ENCODE measurements at regions not wholly inside any gene's neighbourhood (a gene's known extent, or its start where the extent isn't known, plus 50 kb on each side); places are given as distances from the start of the nearest gene placed in this dataset.

GRCh38 chr10:3263747-3264146 is 91.2 kb upstream of the PITRM1 start:
- H3K9ac ChIP-seq: no peak overlapping the region
- peaks cover 4% of the 10 kb centered on the region for H3F3A ChIP-seq (replicated peaks; ENCODE audit: insufficient read depth)
- no peak overlapping the region for H3K4me2 ChIP-seq
- no peak overlapping the region for H3K27ac ChIP-seq (ENCODE audit: low read depth in 2 of 2, low read length in 1 of 2)
- H3K4me1 ChIP-seq (ENCODE audit: control insufficient read depth in 1 of 2, insufficient read depth in 2 of 2, low read depth in 1 of 2, low read length in 1 of 2): peaks cover 0 to 3% of the 10 kb centered on the region in 2 experiments; a peak in 1 of 4 replicates
- ChIA-PET POLR2A (no interaction called here), CTCF (no interaction called here)
- no peaks in the 10 kb centered on the region for H3K36me3 ChIP-seq (replicated peaks in 1 of 2; ENCODE audit: control insufficient read depth in 1 of 2, insufficient read depth in 2 of 2, low read length in 1 of 2)
- H2AFZ ChIP-seq (ENCODE audit: low read depth): no peak overlapping the region
- no peak for TF ChIP-seq MEF2A (IDR thresholded peaks at IDR 0.05; ENCODE audit: borderline replicate concordance, low read depth)
- no peak for TF ChIP-seq JUND (IDR thresholded peaks at IDR 0.05)
- TF ChIP-seq, protein P1, sequence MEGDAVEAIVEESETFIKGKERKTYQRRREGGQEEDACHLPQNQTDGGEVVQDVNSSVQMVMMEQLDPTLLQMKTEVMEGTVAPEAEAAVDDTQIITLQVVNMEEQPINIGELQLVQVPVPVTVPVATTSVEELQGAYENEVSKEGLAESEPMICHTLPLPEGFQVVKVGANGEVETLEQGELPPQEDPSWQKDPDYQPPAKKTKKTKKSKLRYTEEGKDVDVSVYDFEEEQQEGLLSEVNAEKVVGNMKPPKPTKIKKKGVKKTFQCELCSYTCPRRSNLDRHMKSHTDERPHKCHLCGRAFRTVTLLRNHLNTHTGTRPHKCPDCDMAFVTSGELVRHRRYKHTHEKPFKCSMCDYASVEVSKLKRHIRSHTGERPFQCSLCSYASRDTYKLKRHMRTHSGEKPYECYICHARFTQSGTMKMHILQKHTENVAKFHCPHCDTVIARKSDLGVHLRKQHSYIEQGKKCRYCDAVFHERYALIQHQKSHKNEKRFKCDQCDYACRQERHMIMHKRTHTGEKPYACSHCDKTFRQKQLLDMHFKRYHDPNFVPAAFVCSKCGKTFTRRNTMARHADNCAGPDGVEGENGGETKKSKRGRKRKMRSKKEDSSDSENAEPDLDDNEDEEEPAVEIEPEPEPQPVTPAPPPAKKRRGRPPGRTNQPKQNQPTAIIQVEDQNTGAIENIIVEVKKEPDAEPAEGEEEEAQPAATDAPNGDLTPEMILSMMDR (IDR thresholded peaks at IDR 0.05): no peak
- TF ChIP-seq RAD21 (IDR thresholded peaks at IDR 0.05; ENCODE audit: low read length): no peak
- no peak for TF ChIP-seq POLR2AphosphoS5 (IDR thresholded peaks at IDR 0.05; ENCODE audit: low read depth, low read length)
- no peak for TF ChIP-seq NFIC (IDR thresholded peaks at IDR 0.05; ENCODE audit: borderline replicate concordance)
- TF ChIP-seq, protein P2, sequence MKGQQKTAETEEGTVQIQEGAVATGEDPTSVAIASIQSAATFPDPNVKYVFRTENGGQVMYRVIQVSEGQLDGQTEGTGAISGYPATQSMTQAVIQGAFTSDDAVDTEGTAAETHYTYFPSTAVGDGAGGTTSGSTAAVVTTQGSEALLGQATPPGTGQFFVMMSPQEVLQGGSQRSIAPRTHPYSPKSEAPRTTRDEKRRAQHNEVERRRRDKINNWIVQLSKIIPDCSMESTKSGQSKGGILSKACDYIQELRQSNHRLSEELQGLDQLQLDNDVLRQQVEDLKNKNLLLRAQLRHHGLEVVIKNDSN (IDR thresholded peaks at IDR 0.05; ENCODE audit: borderline replicate concordance, low read depth): no peak
- TF ChIP-seq EP300 (IDR thresholded peaks at IDR 0.05; ENCODE audit: borderline replicate concordance in 1 of 2, low read depth in 1 of 2, low read length in 1 of 2): no peak
- no peak for TF ChIP-seq RFX5 (IDR thresholded peaks at IDR 0.05; ENCODE audit: low read length)
- no peak for TF ChIP-seq RCOR1 (IDR thresholded peaks at IDR 0.05; ENCODE audit: low read length)
- no peak for TF ChIP-seq MXI1 (IDR thresholded peaks at IDR 0.05; ENCODE audit: low read depth, low read length)
- TF ChIP-seq CHD2 (IDR thresholded peaks at IDR 0.05; ENCODE audit: low read length, partially characterized antibody): no peak
- TF ChIP-seq PBX3 (IDR thresholded peaks at IDR 0.05): no peak
- TF ChIP-seq GABPA (IDR thresholded peaks at IDR 0.05; ENCODE audit: low read depth): no peak
- no peak for TF ChIP-seq SIN3A (IDR thresholded peaks at IDR 0.05; ENCODE audit: borderline replicate concordance, low read depth, low read length)
- TF ChIP-seq ELF1 (IDR thresholded peaks at IDR 0.05): no peak
- TF ChIP-seq RXRA (IDR thresholded peaks at IDR 0.05; ENCODE audit: borderline replicate concordance, low read depth): no peak
- TF ChIP-seq NRF1 (IDR thresholded peaks at IDR 0.05; ENCODE audit: low read depth, low read length): no peak
- no peak for TF ChIP-seq FOXM1 (IDR thresholded peaks at IDR 0.05; ENCODE audit: low read depth)
- TF ChIP-seq FOXJ3 (CRISPR knock-in tag; IDR thresholded peaks at IDR 0.05): no peak
- no peak overlapping the region for H3K4me3 ChIP-seq (ENCODE audit: low read depth in 2 of 2, low read length in 1 of 2)
- no peaks in the 10 kb centered on the region for H3K79me2 ChIP-seq (ENCODE audit: insufficient read depth)
- no peaks in the 10 kb centered on the region for H3K9me2 ChIP-seq
- 96% methylated on average over 12 of the region's 12 CpGs for whole genome bisulfite sequencing (ENCODE audit: low lambda C conversion rate)
- H3K27me3 ChIP-seq (ENCODE audit: insufficient read depth): no peaks in the 10 kb centered on the region
- no peaks in the 10 kb centered on the region for H4K20me1 ChIP-seq (ENCODE audit: insufficient read depth)
- no peaks in the 10 kb centered on the region for H3K9me3 ChIP-seq
- no peak for DNase-seq

Measured in SK-N-SH (cell line).